GM23338 (cell line): ENCODE measurements at regions not wholly inside any gene's neighbourhood (a gene's known extent, or its start where the extent isn't known, plus 50 kb on each side); places are given as distances from the start of the nearest gene placed in this dataset.
A peak's percentile ranks its signal among the peaks of the same experiment; 100 is the strongest.

ENCODE experiments used
- ATAC-seq: fragments of 200-7000 bp; cut with Tn5 transposase; 3 replicates; pipeline ENCODE4 v1.9.1; 2020
- DNase-seq: peaks from one replicate; pipeline ENCODE4 v3.0.0-alpha.2; 2015; ENCODE audit warnings: low spot score
- H2AFZ ChIP-seq: fragments of 200-600 bp; sonication (generic); 2 replicates; pipeline ENCODE4 v1.8.0; 2016; ENCODE audit warnings: antibody characterized with exemption, mild to moderate bottlenecking, moderate library complexity
- H3F3A ChIP-seq: fragments of 200-600 bp; sonication (generic); replicated peaks from 2 replicates; pipeline ENCODE4 v1.8.0; 2017; ENCODE audit warnings: antibody characterized with exemption, mixed run types, low read depth
- H3K27ac ChIP-seq: fragments of 200-600 bp; sonication (generic); 2 replicates; pipeline ENCODE4 v1.6.1; 2016; ENCODE audit warnings: low read depth
- H3K27me3 ChIP-seq: fragments of 200-600 bp; sonication (generic); 2 replicates; pipeline ENCODE4 v1.8.0; 2016; ENCODE audit warnings: mild to moderate bottlenecking, mixed run types, moderate library complexity; ENCODE audit not compliant: insufficient read depth
- H3K36me3 ChIP-seq: fragments of 200-600 bp; sonication (generic); 2 replicates; pipeline ENCODE4 v1.8.0; 2016; ENCODE audit warnings: mild to moderate bottlenecking; ENCODE audit not compliant: insufficient read depth
- H3K4me1 ChIP-seq: fragments of 200-600 bp; sonication (generic); 2 replicates; pipeline ENCODE4 v1.8.0; 2016; ENCODE audit warnings: mild to moderate bottlenecking, moderate library complexity; ENCODE audit not compliant: insufficient read depth
- H3K4me2 ChIP-seq: fragments of 200-600 bp; sonication (generic); 2 replicates; pipeline ENCODE4 v1.7.1; 2017; ENCODE audit warnings: mixed run types
- H3K4me3 ChIP-seq: fragments of 200-600 bp; sonication (generic); 2 replicates; pipeline ENCODE4 v1.6.1; 2016; ENCODE audit warnings: mixed run types
- H3K79me2 ChIP-seq: fragments of 200-600 bp; sonication (generic); replicated peaks from 2 replicates; pipeline ENCODE4 v1.8.0; 2017; ENCODE audit warnings: mild to moderate bottlenecking; ENCODE audit not compliant: insufficient read depth
- H3K9me2 ChIP-seq: fragments of 200-600 bp; sonication (generic); 2 replicates; pipeline ENCODE4 v1.8.0; 2017; ENCODE audit not compliant: insufficient read depth
- H4K20me1 ChIP-seq: fragments of 200-600 bp; sonication (generic); replicated peaks from 2 replicates; pipeline ENCODE4 v1.8.0; 2017; ENCODE audit warnings: mild to moderate bottlenecking; ENCODE audit not compliant: insufficient read depth
- H3K27ac Mint-ChIP-seq: 2 replicates; pipeline ENCODE4 v1.8.0; 2020; ENCODE audit warnings: inconsistent platforms, mild to moderate bottlenecking, moderate library complexity, mixed read lengths
- H3K27me3 Mint-ChIP-seq: 3 replicates; pipeline ENCODE4 v1.8.0; 2022; ENCODE audit warnings: low read depth, mild to moderate bottlenecking, moderate library complexity, mixed read lengths, inconsistent platforms; ENCODE audit not compliant: insufficient read depth, poor library complexity
- H3K36me3 Mint-ChIP-seq: 3 replicates; pipeline ENCODE4 v1.8.0; 2021; ENCODE audit warnings: low read depth, mild to moderate bottlenecking, inconsistent platforms, moderate library complexity, mixed read lengths
- H3K4me1 Mint-ChIP-seq: 3 replicates; pipeline ENCODE4 v1.8.0; 2020; ENCODE audit warnings: mild to moderate bottlenecking, inconsistent platforms, mixed read lengths
- H3K4me3 Mint-ChIP-seq: 3 replicates; pipeline ENCODE4 v1.8.0; 2021; ENCODE audit warnings: moderate library complexity, mild to moderate bottlenecking, inconsistent platforms, mixed read lengths
- H3K9me3 Mint-ChIP-seq: 3 replicates; pipeline ENCODE4 v1.8.0; 2020; ENCODE audit warnings: moderate library complexity, mild to moderate bottlenecking, inconsistent platforms, mixed read lengths
- EZH2 ChIP-seq: fragments of 200-600 bp; sonication (generic); IDR thresholded peaks from one replicate; pipeline ENCODE4 v1.8.0; 2017; ENCODE audit warnings: antibody characterized with exemption, mild to moderate bottlenecking, low read depth; ENCODE audit not compliant: unreplicated experiment
- POLR2AphosphoS5 ChIP-seq: IDR thresholded peaks from 2 replicates; pipeline ENCODE4 v1.6.1; 2016; ENCODE audit warnings: antibody characterized with exemption, low read depth
- TF ChIP-seq, protein P1 (sequence below): fragments of 250-450 bp; sonication (Bioruptor Pico); IDR thresholded peaks from 2 replicates; pipeline ENCODE4 v1.5.0; 2020; ENCODE audit warnings: mild to moderate bottlenecking, moderate library complexity

DNA sequence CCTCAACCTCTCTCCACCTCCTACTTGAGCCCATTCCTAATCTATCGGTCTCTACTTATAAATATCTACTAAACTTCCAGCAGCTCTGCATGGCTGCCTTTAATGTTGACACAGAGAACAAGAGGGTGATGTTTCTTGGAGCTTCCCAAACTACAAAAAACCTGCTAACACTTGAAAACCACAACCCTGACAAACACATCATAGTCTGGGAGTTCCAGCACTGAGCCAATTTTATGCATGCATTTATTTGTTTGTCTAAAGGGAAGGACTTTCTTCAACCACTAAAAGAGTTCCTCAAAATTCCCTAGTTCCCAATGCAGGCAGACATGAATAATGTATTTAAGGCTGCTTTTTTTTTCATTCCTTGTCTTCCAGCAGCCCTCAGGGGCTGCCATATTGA is 331.8 kb upstream of the XYLT1 start (continued):
- TF ChIP-seq, protein P1, sequence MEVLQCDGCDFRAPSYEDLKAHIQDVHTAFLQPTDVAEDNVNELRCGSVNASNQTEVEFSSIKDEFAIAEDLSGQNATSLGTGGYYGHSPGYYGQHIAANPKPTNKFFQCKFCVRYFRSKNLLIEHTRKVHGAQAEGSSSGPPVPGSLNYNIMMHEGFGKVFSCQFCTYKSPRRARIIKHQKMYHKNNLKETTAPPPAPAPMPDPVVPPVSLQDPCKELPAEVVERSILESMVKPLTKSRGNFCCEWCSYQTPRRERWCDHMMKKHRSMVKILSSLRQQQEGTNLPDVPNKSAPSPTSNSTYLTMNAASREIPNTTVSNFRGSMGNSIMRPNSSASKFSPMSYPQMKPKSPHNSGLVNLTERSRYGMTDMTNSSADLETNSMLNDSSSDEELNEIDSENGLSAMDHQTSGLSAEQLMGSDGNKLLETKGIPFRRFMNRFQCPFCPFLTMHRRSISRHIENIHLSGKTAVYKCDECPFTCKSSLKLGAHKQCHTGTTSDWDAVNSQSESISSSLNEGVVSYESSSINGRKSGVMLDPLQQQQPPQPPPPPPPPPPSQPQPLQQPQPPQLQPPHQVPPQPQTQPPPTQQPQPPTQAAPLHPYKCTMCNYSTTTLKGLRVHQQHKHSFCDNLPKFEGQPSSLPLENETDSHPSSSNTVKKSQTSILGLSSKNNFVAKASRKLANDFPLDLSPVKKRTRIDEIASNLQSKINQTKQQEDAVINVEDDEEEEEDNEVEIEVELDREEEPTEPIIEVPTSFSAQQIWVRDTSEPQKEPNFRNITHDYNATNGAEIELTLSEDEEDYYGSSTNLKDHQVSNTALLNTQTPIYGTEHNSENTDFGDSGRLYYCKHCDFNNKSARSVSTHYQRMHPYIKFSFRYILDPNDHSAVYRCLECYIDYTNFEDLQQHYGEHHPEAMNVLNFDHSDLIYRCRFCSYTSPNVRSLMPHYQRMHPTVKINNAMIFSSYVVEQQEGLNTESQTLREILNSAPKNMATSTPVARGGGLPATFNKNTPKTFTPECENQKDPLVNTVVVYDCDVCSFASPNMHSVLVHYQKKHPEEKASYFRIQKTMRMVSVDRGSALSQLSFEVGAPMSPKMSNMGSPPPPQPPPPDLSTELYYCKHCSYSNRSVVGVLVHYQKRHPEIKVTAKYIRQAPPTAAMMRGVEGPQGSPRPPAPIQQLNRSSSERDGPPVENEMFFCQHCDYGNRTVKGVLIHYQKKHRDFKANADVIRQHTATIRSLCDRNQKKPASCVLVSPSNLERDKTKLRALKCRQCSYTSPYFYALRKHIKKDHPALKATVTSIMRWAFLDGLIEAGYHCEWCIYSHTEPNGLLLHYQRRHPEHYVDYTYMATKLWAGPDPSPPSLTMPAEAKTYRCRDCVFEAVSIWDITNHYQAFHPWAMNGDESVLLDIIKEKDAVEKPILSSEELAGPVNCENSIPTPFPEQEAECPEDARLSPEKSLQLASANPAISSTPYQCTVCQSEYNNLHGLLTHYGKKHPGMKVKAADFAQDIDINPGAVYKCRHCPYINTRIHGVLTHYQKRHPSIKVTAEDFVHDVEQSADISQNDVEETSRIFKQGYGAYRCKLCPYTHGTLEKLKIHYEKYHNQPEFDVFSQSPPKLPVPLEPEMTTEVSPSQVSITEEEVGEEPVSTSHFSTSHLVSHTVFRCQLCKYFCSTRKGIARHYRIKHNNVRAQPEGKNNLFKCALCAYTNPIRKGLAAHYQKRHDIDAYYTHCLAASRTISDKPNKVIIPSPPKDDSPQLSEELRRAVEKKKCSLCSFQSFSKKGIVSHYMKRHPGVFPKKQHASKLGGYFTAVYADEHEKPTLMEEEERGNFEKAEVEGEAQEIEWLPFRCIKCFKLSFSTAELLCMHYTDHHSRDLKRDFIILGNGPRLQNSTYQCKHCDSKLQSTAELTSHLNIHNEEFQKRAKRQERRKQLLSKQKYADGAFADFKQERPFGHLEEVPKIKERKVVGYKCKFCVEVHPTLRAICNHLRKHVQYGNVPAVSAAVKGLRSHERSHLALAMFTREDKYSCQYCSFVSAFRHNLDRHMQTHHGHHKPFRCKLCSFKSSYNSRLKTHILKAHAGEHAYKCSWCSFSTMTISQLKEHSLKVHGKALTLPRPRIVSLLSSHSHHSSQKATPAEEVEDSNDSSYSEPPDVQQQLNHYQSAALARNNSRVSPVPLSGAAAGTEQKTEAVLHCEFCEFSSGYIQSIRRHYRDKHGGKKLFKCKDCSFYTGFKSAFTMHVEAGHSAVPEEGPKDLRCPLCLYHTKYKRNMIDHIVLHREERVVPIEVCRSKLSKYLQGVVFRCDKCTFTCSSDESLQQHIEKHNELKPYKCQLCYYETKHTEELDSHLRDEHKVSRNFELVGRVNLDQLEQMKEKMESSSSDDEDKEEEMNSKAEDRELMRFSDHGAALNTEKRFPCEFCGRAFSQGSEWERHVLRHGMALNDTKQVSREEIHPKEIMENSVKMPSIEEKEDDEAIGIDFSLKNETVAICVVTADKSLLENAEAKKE, result no peak
- no peak for TF ChIP-seq POLR2AphosphoS5

DNA sequence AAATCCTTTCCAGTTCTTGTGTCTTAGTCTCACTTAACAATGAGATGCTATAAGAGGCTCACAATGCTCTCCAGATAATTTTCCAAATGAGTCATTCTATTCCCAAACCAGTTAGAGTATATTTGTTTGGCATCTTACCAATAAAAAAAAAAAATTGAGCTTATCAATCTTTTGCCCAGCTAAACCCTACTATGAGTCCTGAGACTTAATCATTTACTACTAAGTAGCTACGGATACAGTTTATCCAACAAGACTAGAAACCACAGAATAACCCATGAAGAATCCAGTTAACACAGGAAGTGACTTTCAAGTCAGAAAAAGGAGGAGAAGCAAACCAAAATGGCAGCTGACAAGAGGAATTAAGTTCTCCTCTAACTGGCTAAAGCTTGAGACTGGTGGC is 330.3 kb upstream of the XYLT1 start:
- H3K4me3 ChIP-seq, result no peak overlapping the region
- Mint-ChIP-seq H3K4me1 (peaks cover 17% of the 10 kb centered on the region), H3K36me3 (no peaks in the 10 kb centered on the region), H3K27ac (no peak overlapping the region), H3K9me3 (no peaks in the 10 kb centered on the region), H3K4me3 (no peak overlapping the region), H3K27me3 (peaks cover 3% of the 10 kb centered on the region)
- no peaks in the 10 kb centered on the region for H3K79me2 ChIP-seq
- no peaks in the 10 kb centered on the region for H3K27me3 ChIP-seq
- no peaks in the 10 kb centered on the region for H4K20me1 ChIP-seq
- H3K9me2 ChIP-seq, result peaks cover 35% of the 10 kb centered on the region; the same call in 1 of the 2 replicates
- H2AFZ ChIP-seq, result 0 out of 2 replicates have a peak overlapping the region, but pooled peaks have one; percentile 39
- TF ChIP-seq EZH2, result no peak
- TF ChIP-seq, protein P1, result no peak
- no peak overlapping the region for H3K27ac ChIP-seq
- DNase-seq (no peak), ATAC-seq (no peak)
- H3K4me1 ChIP-seq, result peaks cover 10% of the 10 kb centered on the region; the same call in 1 of the 2 replicates
- no peak overlapping the region for H3K4me2 ChIP-seq
- H3K36me3 ChIP-seq, result no peaks in the 10 kb centered on the region
- H3F3A ChIP-seq, result no peaks in the 10 kb centered on the region
